K562 (cell line): ENCODE measurements at regions not wholly inside any gene's neighbourhood (a gene's known extent, or its start where the extent isn't known, plus 50 kb on each side); places are given as distances from the start of the nearest gene placed in this dataset.

Experiments
- E4F1 ChIP-seq: fragments of 250-450 bp; sonication (Bioruptor Pico); IDR thresholded peaks from 2 replicates; pipeline ENCODE4 v1.5.0; 2021; ENCODE audit warnings: mild to moderate bottlenecking, borderline replicate concordance
- ZBTB17 ChIP-seq: fragments of 450-650 bp; formaldehyde crosslinking; IDR thresholded peaks from 2 replicates; pipeline ENCODE4 v1.4.0; 2020; ENCODE audit warnings: mild to moderate bottlenecking
- ZBTB34 ChIP-seq: fragments of 250-450 bp; sonication (Bioruptor Pico); IDR thresholded peaks from 2 replicates; pipeline ENCODE4 v1.8.0; 2021; ENCODE audit warnings: mild to moderate bottlenecking, moderate library complexity
- ZNF431 ChIP-seq: sonication (generic); formaldehyde crosslinking; IDR thresholded peaks from 2 replicates; pipeline ENCODE4 v1.8.0; 2022; ENCODE audit warnings: mild to moderate bottlenecking, missing genetic modification reagents

DNA sequence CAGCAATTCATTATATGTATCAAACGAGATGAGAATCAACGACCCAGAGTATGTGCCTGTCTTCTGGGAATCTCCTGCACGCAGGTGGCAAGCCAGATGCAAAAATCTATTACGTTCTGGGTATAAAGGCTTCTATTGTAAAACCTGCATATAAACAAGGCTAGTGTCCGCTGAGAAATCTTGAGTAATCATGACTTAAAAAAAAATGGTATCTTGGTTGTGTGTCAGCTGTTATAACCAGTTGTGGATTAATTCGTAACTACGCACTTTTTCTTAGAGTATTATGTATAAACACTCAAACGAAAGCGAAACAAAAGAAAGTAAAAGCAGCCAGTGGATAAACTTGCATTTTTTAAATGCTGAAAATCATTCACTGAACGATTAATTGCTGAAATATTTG, 509.1 kb downstream of the RSL24D1 start (continued):
- no peak for TF ChIP-seq E4F1 (CRISPR knock-in tag)
- no peak for TF ChIP-seq ZNF431
- no peak for TF ChIP-seq ZBTB17 (CRISPR knock-in tag)
- TF ChIP-seq ZBTB34 (CRISPR knock-in tag): no peak
